HG03039 (cell line): ENCODE measurements at regions not wholly inside any gene's neighbourhood (a gene's known extent, or its start where the extent isn't known, plus 50 kb on each side); places are given as distances from the start of the nearest gene placed in this dataset.

ENCODE experiments used
- ATAC-seq: cut with Tn5 transposase; IDR thresholded peaks from one replicate; pipeline ENCODE4 v1.9.1; 2021; ENCODE audit warnings: mild to moderate bottlenecking, moderate library complexity; ENCODE audit not compliant: unreplicated experiment

- ATAC-seq, result no peak
Observed at GRCh38 chr7:106797937-106798336, 67.1 kb upstream of the PIK3CG start.

GRCh38 chr7:106802589-106802988 lies 62.5 kb upstream of the PIK3CG start:
- ATAC-seq, result no peak

GRCh38 chr7:106806556-106806955 lies 58.5 kb upstream of the PIK3CG start:
- ATAC-seq, result no peak

GRCh38 chr7:106807474-106807873 lies 57.6 kb upstream of the PIK3CG start:
- ATAC-seq, result no peak

- no peak for ATAC-seq
Observed at GRCh38 chr7:106808967-106809635, 56.0 kb upstream of the PIK3CG start.

- ATAC-seq, result no peak
Observed at GRCh38 chr7:106811472-106811871, 53.6 kb upstream of the PIK3CG start.

- no peak for ATAC-seq
Observed at GRCh38 chr7:106812027-106812643, 52.9 kb upstream of the PIK3CG start.

- no peak for ATAC-seq
Observed at GRCh38 chr7:106813705-106814305, 51.3 kb upstream of the PIK3CG start.

- ATAC-seq, result no peak
Observed at GRCh38 chr7:106814887-106815286, 50.2 kb upstream of the PIK3CG start.
